ENCODE measurements at regions not wholly inside any gene's neighbourhood (a gene's known extent, or its start where the extent isn't known, plus 50 kb on each side); places are given as distances from the start of the nearest gene placed in this dataset.
"Not testable (repeated sequence)": the region's sequence is repeated elsewhere in the genome, so short reads cannot be mapped to it uniquely, and the experiment has no call there.

GRCh38 chr22:47625531-47626427 lies 863.3 kb downstream of the TBC1D22A start:
- DNase-seq = no peak

- DNase-seq = no peak
These were observed 862.5 kb downstream of the TBC1D22A start for GRCh38 chr22:47625013-47625385.

- no peak for DNase-seq
These were observed 862.0 kb downstream of the TBC1D22A start for GRCh38 chr22:47624252-47625012.

- DNase-seq = no peak
These were observed 861.3 kb downstream of the TBC1D22A start for GRCh38 chr22:47623763-47624148.

- DNase-seq = no peak
These were observed 860.8 kb downstream of the TBC1D22A start for GRCh38 chr22:47623066-47623762.

- no peak for DNase-seq
These were observed 860.1 kb downstream of the TBC1D22A start for GRCh38 chr22:47622541-47622940.

GRCh38 chr22:47621253-47621652 lies 858.8 kb downstream of the TBC1D22A start:
- DNase-seq = no peak

- no peak for DNase-seq
These were observed 857.9 kb downstream of the TBC1D22A start for GRCh38 chr22:47620391-47620790.

- DNase-seq = no peak
These were observed 857.2 kb downstream of the TBC1D22A start for GRCh38 chr22:47619631-47620030.

- no peak for DNase-seq
These were observed 855.9 kb downstream of the TBC1D22A start for GRCh38 chr22:47618180-47619010.

- no peak for DNase-seq
These were observed 854.7 kb downstream of the TBC1D22A start for GRCh38 chr22:47617186-47617585.

- no peak for DNase-seq
These were observed 854.1 kb downstream of the TBC1D22A start for GRCh38 chr22:47616396-47617020.

- DNase-seq = no peak
These were observed 852.6 kb downstream of the TBC1D22A start for GRCh38 chr22:47615051-47615450.

- no peak for DNase-seq
These were observed 851.3 kb downstream of the TBC1D22A start for GRCh38 chr22:47613606-47614350.

- DNase-seq = not testable (repeated sequence)
These were observed 850.7 kb downstream of the TBC1D22A start for GRCh38 chr22:47613181-47613580.

- DNase-seq = no peak
These were observed 850.0 kb downstream of the TBC1D22A start for GRCh38 chr22:47612311-47612910.

GRCh38 chr22:47610764-47611163 lies 848.3 kb downstream of the TBC1D22A start:
- DNase-seq = no peak

- DNase-seq = no peak
These were observed 847.8 kb downstream of the TBC1D22A start for GRCh38 chr22:47610281-47610680.

GRCh38 chr22:47609653-47610052 lies 847.2 kb downstream of the TBC1D22A start:
- DNase-seq = no peak

- DNase-seq = no peak
These were observed 846.0 kb downstream of the TBC1D22A start for GRCh38 chr22:47608421-47608820.

GRCh38 chr22:47607486-47607885 lies 845.0 kb downstream of the TBC1D22A start:
- DNase-seq = no peak

Measured in bone marrow (tissue), 2 donors.